Heart left ventricle (tissue), 16 donors: ENCODE measurements at regions not wholly inside any gene's neighbourhood (a gene's known extent, or its start where the extent isn't known, plus 50 kb on each side); places are given as distances from the start of the nearest gene placed in this dataset.

Experiments used
- ATAC-seq, 4 donors: fragments of 200-7000 bp; cut with Tn5 transposase; one replicate each; pipeline ENCODE4 v1.9.1; 2020 to 2022; ENCODE audit warnings: moderate library complexity in 4 of 4, mild to moderate bottlenecking in 3 of 4, moderate number of reproducible peaks in 1 of 4
- DNase-seq, 5 donors: peaks; one replicate each; pipeline ENCODE4 v3.0.0-alpha.2; 2020
- H3K27ac ChIP-seq, 12 donors: fragments of 200-600 bp; sonication (generic) in 4 of 12; one replicate each; pipeline versions ENCODE4 v1.5.0 to v1.8.0; 2016 to 2022; ENCODE audit warnings: mild to moderate bottlenecking in 2 of 12
- H3K27me3 ChIP-seq, 9 donors: fragments of 200-600 bp; sonication (generic) in 2 of 9; one replicate each; pipeline versions ENCODE4 v1.5.1 to v1.8.0; 2016 to 2022; ENCODE audit warnings: mild to moderate bottlenecking in 3 of 9
- H3K36me3 ChIP-seq, 9 donors: fragments of 200-600 bp; sonication (generic) in 2 of 9; one replicate each; pipeline versions ENCODE4 v1.5.0 to v1.8.0; 2018 to 2022; ENCODE audit warnings: mild to moderate bottlenecking in 2 of 9
- H3K4me1 ChIP-seq, 12 donors: fragments of 200-600 bp; sonication (generic) in 4 of 12; one replicate each; pipeline versions ENCODE4 v1.5.0 to v1.8.0; 2016 to 2022; ENCODE audit warnings: mild to moderate bottlenecking in 3 of 12
- H3K4me3 ChIP-seq, 12 donors: fragments of 200-600 bp; sonication (generic) in 4 of 12; one replicate each; pipeline versions ENCODE4 v1.5.0 to v1.8.0; 2017 to 2022; ENCODE audit warnings: mild to moderate bottlenecking in 9 of 12, moderate library complexity in 4 of 12
- H3K9me3 ChIP-seq, 12 donors: fragments of 200-600 bp; sonication (generic) in 4 of 12; one replicate each; pipeline versions ENCODE4 v1.5.0 to v1.8.0; 2016 to 2022; ENCODE audit warnings: mild to moderate bottlenecking in 1 of 12
- POLR2A ChIP-seq, 2 donors: fragments of 450-650 bp; IDR thresholded peaks; one replicate each; pipeline ENCODE4 v1.6.1; 2017; ENCODE audit warnings: antibody characterized with exemption in 2 of 2, mild to moderate bottlenecking in 2 of 2, moderate library complexity in 2 of 2
- WGBS, 4 donors: extraction: QIAGEN DNeasy Blood & Tissue Kit in 2 of 4; methylation state at CpG; one replicate each; pipeline versions ENCODE4 v1.1.5 to v1.1.7; 2013 to 2018; 5-methylcytosine and 5-hydroxymethylcytosine counted together
- intact Hi-C, 10 donors: fragments of 100-400 bp; cut with DNase I; formaldehyde crosslinking; loops; one replicate each; pipeline versions ENCODE4 v1.11.1 to v1.14.2; 2022
- TF ChIP-seq, protein P1 (sequence below), 12 donors: fragments of 200-600 bp; sonication (generic) in 4 of 12; IDR thresholded peaks; one replicate each; pipeline versions ENCODE4 v1.5.0 to v1.8.0; 2018 to 2022; ENCODE audit warnings: antibody characterized with exemption in 12 of 12, mild to moderate bottlenecking in 5 of 12
- donor health status: ischemic (EF 13 %, LVEDD 7.1; RV severe dilation, severe dysfunction).
- donor health status: healthy with polysubstance abuse.
- donor health status: DM: no; HTN: yes; CAD: no.
- donor health status: DM: no; HTN: no; CAD: no.
- donor health status: ischemic (EF 25% LVEDD 6.9; RV normal size, moderate dysfunction).
- donor health status: ischemic (EF 25% LVEDD 5.7; RV mildly dilated, moderate dysfunction).
- donor health status: healthy.
- donor health status: DM: yes; HTN: yes; CAD: no.
- donor health status: ischemic (EF 35%, LVEDD 5.7; RV mildly dilated, moderate dysfunction).
- donor health status: nonischemic (EF 11% LVEDD 7.7; RV severe dilation, severe dysfunction).
- donor health status: DM: yes; HTN: yes; CAD: no.
- donor health status: PGD.
- donor health status: ischemic (EF 29% LVEDD 5.4; RV normal size, mild dysfunction).
- donor health status: nonischemic (EF 23%, LVEDD 6.1; RV moderate dilation, normal function).

DNA sequence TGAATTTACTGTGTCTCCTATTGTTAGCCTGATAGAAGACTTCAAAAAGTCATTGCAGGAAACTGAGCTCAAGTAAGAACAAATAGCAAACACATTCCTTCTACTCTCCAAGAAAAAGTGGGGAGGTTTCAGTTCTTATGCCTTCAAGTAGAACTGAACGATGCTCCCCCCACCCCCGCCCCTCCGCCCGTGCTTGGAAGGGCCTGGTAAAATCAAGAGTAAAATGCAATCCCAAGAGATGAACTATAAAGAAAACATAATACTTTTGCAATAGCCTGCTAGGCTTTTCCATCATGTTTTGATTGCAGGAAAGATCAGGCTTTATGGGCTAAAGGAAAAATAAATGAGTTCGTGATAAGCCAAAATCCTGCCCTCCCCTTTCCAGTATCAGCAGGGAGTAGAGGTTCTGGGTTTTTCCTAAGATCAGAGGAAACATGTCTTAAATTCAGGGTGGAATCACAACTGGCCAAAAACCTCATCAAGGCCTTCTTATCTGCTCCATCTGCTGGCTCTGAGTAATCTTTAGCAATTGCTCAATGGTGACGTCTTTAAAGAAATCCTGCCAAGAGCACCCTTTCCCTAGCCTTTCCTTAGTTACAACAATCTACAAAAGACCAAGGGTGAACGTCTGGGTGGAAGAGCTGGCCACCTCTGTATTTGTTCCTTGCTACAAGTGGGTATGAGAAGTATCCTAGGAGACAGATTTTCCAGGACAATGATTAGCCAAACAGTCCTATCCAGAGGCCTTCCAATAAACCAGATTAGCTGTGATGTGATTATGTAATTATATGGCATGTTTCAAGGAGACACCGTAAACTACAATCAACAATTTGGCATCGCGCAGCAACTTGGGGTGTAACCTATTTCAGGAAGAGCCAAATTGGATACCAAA lies 66.3 kb upstream of the FAM9C start:
- Histone ChIP-seq H3K9me3 (peaks cover 0 to 10% (median 0%) of the 10 kb centered on the region in 12 donors), H3K27ac (peak overlapping the region; percentile 33 to 86 (median 72)), H3K27me3 (no peaks in the 10 kb centered on the region), H3K4me3 (no peak overlapping the region), H3K36me3 (no peaks in the 10 kb centered on the region), H3K4me1 (peaks cover 0 to 29% (median 6%) of the 10 kb centered on the region in 12 donors)
- TF ChIP-seq, protein P1, sequence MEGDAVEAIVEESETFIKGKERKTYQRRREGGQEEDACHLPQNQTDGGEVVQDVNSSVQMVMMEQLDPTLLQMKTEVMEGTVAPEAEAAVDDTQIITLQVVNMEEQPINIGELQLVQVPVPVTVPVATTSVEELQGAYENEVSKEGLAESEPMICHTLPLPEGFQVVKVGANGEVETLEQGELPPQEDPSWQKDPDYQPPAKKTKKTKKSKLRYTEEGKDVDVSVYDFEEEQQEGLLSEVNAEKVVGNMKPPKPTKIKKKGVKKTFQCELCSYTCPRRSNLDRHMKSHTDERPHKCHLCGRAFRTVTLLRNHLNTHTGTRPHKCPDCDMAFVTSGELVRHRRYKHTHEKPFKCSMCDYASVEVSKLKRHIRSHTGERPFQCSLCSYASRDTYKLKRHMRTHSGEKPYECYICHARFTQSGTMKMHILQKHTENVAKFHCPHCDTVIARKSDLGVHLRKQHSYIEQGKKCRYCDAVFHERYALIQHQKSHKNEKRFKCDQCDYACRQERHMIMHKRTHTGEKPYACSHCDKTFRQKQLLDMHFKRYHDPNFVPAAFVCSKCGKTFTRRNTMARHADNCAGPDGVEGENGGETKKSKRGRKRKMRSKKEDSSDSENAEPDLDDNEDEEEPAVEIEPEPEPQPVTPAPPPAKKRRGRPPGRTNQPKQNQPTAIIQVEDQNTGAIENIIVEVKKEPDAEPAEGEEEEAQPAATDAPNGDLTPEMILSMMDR (IDR thresholded peaks at IDR 0.05) = no peak
- TF ChIP-seq POLR2A (IDR thresholded peaks at IDR 0.05) = peak in 1 of 2 donors; percentile 15
- ATAC-seq (peak; percentile 81 to 93 (median 90)), DNase-seq (peak in 3 of 5 donors; percentile 38 to 42 (median 38))
- intact Hi-C loops = loop anchor here in 8 of 10 donors (1.0 to 10.0 kb wide), 9 partner anchors 52 to 374 kb away; partner anchors contain the start of gene TMSB4X (in 1 of the 8)
- WGBS, 4 donors = 40 to 55% (median 47%) methylated on average over 10 of the region's 10 CpGs

GRCh38 chrX:13109817-13110216 lies 65.4 kb upstream of the FAM9C start:
- no peak for TF ChIP-seq POLR2A (IDR thresholded peaks at IDR 0.05)
- TF ChIP-seq, protein P1 (IDR thresholded peaks at IDR 0.05) = no peak
- Histone ChIP-seq H3K27ac (peak overlapping the region; percentile 31 to 86 (median 72)), H3K36me3 (no peaks in the 10 kb centered on the region), H3K4me3 (no peak overlapping the region), H3K4me1 (peaks cover 0 to 21% (median 6%) of the 10 kb centered on the region in 12 donors), H3K27me3 (no peaks in the 10 kb centered on the region), H3K9me3 (peaks cover 0 to 8% (median 0%) of the 10 kb centered on the region in 12 donors)
- DNase-seq (no peak), ATAC-seq (no peak)
- intact Hi-C loops = loop anchor here in 8 of 10 donors (5.0 to 10.0 kb wide), 8 partner anchors 52 to 375 kb away; partner anchors contain the start of gene TMSB4X (in 2 of the 8)
- WGBS, 4 donors = 61 to 85% (median 78%) methylated on average over 5 of the region's 5 CpGs

DNA sequence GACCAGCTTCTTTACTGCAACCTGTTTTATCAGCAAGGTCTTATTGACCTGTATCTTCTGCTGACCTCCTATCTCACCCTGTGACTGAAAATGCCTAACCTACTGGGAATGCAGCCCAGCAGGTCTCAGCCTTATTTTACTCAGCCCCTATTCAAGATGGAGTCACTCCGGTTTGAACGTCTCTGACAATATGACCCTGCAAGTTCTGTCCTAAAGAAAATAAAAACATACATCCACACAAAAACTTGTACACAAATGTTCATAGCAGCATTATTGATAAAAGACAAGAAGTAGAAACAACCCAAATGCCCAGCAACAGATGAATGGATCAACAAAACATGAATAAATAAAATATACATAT lies 59.5 kb upstream of the FAM9C start:
- H3K27me3 ChIP-seq = no peaks in the 10 kb centered on the region
- WGBS, 4 donors = 95 to 100% (median 99%) methylated on average over 2 of the region's 2 CpGs
- no peak overlapping the region for H3K27ac ChIP-seq
- ATAC-seq (no peak), DNase-seq (no peak)
- H3K36me3 ChIP-seq = no peaks in the 10 kb centered on the region
- TF ChIP-seq POLR2A (IDR thresholded peaks at IDR 0.05) = no peak
- TF ChIP-seq, protein P1 (IDR thresholded peaks at IDR 0.05) = no peak
- H3K4me1 ChIP-seq = peaks cover 0 to 45% (median 16%) of the 10 kb centered on the region in 12 donors
- H3K4me3 ChIP-seq = no peak overlapping the region
- intact Hi-C loops = loop anchor here in 3 of 10 donors (5.0 to 10.0 kb wide), 5 partner anchors 58 to 381 kb away; partner anchors contain the start of gene TMSB4X (in 2 of the 3)
- no peaks in the 10 kb centered on the region for H3K9me3 ChIP-seq
